ENCODE measurements at regions not wholly inside any gene's neighbourhood (a gene's known extent, or its start where the extent isn't known, plus 50 kb on each side); places are given as distances from the start of the nearest gene placed in this dataset.

DNA sequence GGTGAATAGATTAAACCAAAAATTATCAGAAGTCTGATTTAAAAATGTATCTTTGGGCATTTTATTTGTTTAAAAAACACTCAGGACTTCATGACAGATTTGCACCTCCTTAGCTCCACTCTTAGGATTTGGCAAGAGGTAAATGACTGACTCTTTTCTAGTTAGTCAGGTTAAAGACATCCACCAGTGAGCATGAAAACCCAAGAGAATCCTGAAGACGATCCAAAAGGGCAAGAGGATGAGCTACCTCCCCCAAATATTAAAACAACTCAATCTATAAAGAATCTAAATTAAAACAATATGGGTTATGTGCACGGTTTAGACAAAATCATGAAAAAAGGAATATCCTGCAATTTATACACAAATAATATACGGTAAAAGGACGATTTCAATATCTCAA lies 89.4 kb upstream of the OPRM1 start:
- no peak for ATAC-seq
- TF ChIP-seq ISL1 (CRISPR knock-in tag; IDR thresholded peaks at IDR 0.05), result no peak
- TF ChIP-seq TOX (CRISPR knock-in tag; IDR thresholded peaks at IDR 0.05; ENCODE audit: borderline replicate concordance), result no peak

- TF ChIP-seq, protein P1, sequence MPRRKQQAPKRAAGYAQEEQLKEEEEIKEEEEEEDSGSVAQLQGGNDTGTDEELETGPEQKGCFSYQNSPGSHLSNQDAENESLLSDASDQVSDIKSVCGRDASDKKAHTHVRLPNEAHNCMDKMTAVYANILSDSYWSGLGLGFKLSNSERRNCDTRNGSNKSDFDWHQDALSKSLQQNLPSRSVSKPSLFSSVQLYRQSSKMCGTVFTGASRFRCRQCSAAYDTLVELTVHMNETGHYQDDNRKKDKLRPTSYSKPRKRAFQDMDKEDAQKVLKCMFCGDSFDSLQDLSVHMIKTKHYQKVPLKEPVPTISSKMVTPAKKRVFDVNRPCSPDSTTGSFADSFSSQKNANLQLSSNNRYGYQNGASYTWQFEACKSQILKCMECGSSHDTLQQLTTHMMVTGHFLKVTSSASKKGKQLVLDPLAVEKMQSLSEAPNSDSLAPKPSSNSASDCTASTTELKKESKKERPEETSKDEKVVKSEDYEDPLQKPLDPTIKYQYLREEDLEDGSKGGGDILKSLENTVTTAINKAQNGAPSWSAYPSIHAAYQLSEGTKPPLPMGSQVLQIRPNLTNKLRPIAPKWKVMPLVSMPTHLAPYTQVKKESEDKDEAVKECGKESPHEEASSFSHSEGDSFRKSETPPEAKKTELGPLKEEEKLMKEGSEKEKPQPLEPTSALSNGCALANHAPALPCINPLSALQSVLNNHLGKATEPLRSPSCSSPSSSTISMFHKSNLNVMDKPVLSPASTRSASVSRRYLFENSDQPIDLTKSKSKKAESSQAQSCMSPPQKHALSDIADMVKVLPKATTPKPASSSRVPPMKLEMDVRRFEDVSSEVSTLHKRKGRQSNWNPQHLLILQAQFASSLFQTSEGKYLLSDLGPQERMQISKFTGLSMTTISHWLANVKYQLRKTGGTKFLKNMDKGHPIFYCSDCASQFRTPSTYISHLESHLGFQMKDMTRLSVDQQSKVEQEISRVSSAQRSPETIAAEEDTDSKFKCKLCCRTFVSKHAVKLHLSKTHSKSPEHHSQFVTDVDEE (CRISPR knock-in tag; IDR thresholded peaks at IDR 0.05), result no peak
- TF ChIP-seq OSR1 (CRISPR knock-in tag; IDR thresholded peaks at IDR 0.05), result no peak
- TF ChIP-seq ZFP3 (CRISPR knock-in tag; IDR thresholded peaks at IDR 0.05), result no peak
- no peak for TF ChIP-seq PPARA (CRISPR knock-in tag; IDR thresholded peaks at IDR 0.05; ENCODE audit: borderline replicate concordance)
- no peak for TF ChIP-seq ISL1 (CRISPR knock-in tag; IDR thresholded peaks at IDR 0.05)
- TF ChIP-seq RARB (CRISPR knock-in tag; IDR thresholded peaks at IDR 0.05), result no peak
- ATAC-seq, result peak; percentile 59; the same call in 2 of the 3 replicates
These were observed 91.1 kb upstream of the OPRM1 start for GRCh38 chr6:153947808-153948447.

- no peak for TF ChIP-seq TCF4 (CRISPR knock-in tag; IDR thresholded peaks at IDR 0.05; ENCODE audit: borderline replicate concordance)
- TF ChIP-seq SNAI2 (CRISPR knock-in tag; IDR thresholded peaks at IDR 0.05), result no peak
- TF ChIP-seq CREB5 (CRISPR knock-in tag; IDR thresholded peaks at IDR 0.05; ENCODE audit: low read depth), result no peak
- TF ChIP-seq ISL1 (CRISPR knock-in tag; IDR thresholded peaks at IDR 0.05), result no peak
- no peak for ATAC-seq
These were observed 94.8 kb upstream of the OPRM1 start for GRCh38 chr6:153944201-153944600.

GRCh38 chr6:153942361-153942760 lies 96.7 kb upstream of the OPRM1 start:
- TF ChIP-seq CREB5 (CRISPR knock-in tag; IDR thresholded peaks at IDR 0.05; ENCODE audit: low read depth), result no peak
- no peak for TF ChIP-seq PPARA (CRISPR knock-in tag; IDR thresholded peaks at IDR 0.05; ENCODE audit: borderline replicate concordance)
- no peak for TF ChIP-seq CSDC2 (CRISPR knock-in tag; IDR thresholded peaks at IDR 0.05)
- TF ChIP-seq ZNF8 (CRISPR knock-in tag; IDR thresholded peaks at IDR 0.05), result no peak
- TF ChIP-seq POU6F1 (CRISPR knock-in tag; IDR thresholded peaks at IDR 0.05; ENCODE audit: borderline replicate concordance, low read depth), result no peak
- TF ChIP-seq ARNTL (CRISPR knock-in tag; IDR thresholded peaks at IDR 0.05; ENCODE audit: borderline replicate concordance, low read depth), result no peak
- TF ChIP-seq ZNF565 (CRISPR knock-in tag; conservative IDR thresholded peaks at IDR 0.05; ENCODE audit: low read depth), result no peak
- no peak for TF ChIP-seq BACH2 (CRISPR knock-in tag; IDR thresholded peaks at IDR 0.05; ENCODE audit: borderline replicate concordance)
- TF ChIP-seq ESRRG (CRISPR knock-in tag; IDR thresholded peaks at IDR 0.05), result no peak
- no peak for ATAC-seq

GRCh38 chr6:153941768-153942167 lies 97.3 kb upstream of the OPRM1 start:
- TF ChIP-seq ZFP3 (CRISPR knock-in tag; IDR thresholded peaks at IDR 0.05), result no peak
- TF ChIP-seq, protein P1 (CRISPR knock-in tag; IDR thresholded peaks at IDR 0.05), result no peak
- no peak for ATAC-seq
